ENCODE measurements at regions not wholly inside any gene's neighbourhood (a gene's known extent, or its start where the extent isn't known, plus 50 kb on each side); places are given as distances from the start of the nearest gene placed in this dataset.

- ChIA-PET CTCF (no interaction called here), POLR2A (no interaction called here)
- no peak for DNase-seq (ENCODE audit: extremely low spot score)
- no peak for TF ChIP-seq BHLHE40 (IDR thresholded peaks at IDR 0.05; ENCODE audit: borderline replicate concordance)
- TF ChIP-seq ZNF384 (IDR thresholded peaks at IDR 0.05), result no peak
- TF ChIP-seq ARNT (IDR thresholded peaks at IDR 0.05), result no peak
- no peak for TF ChIP-seq SUZ12 (IDR thresholded peaks at IDR 0.05)
- no peak for TF ChIP-seq ELF4 (IDR thresholded peaks at IDR 0.05)
- no peak for TF ChIP-seq CTBP1 (IDR thresholded peaks at IDR 0.05; ENCODE audit: borderline replicate concordance)
- no peak for TF ChIP-seq SP1 (IDR thresholded peaks at IDR 0.05)
- TF ChIP-seq FOXM1 (IDR thresholded peaks at IDR 0.05; ENCODE audit: borderline replicate concordance), result no peak
- no peak for TF ChIP-seq LEF1 (IDR thresholded peaks at IDR 0.05; ENCODE audit: borderline replicate concordance)
- TF ChIP-seq HDGF (IDR thresholded peaks at IDR 0.05; ENCODE audit: borderline replicate concordance), result no peak
- no peak for TF ChIP-seq FOXA1 (IDR thresholded peaks at IDR 0.05)
- TF ChIP-seq NFRKB (IDR thresholded peaks at IDR 0.05), result no peak
- TF ChIP-seq FOXK2 (IDR thresholded peaks at IDR 0.05), result no peak
- no peak for TF ChIP-seq L3MBTL2 (conservative IDR thresholded peaks at IDR 0.05)
- no peak for TF ChIP-seq PKNOX1 (IDR thresholded peaks at IDR 0.05)
- no peak for TF ChIP-seq TARDBP (IDR thresholded peaks at IDR 0.05)
Observed at GRCh38 chr5:133688391-133688790, 76.0 kb upstream of the FSTL4 start.

- ChIA-PET POLR2A (no interaction called here), CTCF (no interaction called here)
- TF ChIP-seq SP1 (IDR thresholded peaks at IDR 0.05) (no peak), SUZ12 (IDR thresholded peaks at IDR 0.05) (no peak), L3MBTL2 (conservative IDR thresholded peaks at IDR 0.05) (no peak), FOXA1 (IDR thresholded peaks at IDR 0.05) (no peak), ARNT (IDR thresholded peaks at IDR 0.05) (no peak), PKNOX1 (IDR thresholded peaks at IDR 0.05) (no peak), ZNF384 (IDR thresholded peaks at IDR 0.05) (no peak), LEF1 (IDR thresholded peaks at IDR 0.05; ENCODE audit: borderline replicate concordance) (no peak), TARDBP (IDR thresholded peaks at IDR 0.05) (no peak), FOXM1 (IDR thresholded peaks at IDR 0.05; ENCODE audit: borderline replicate concordance) (no peak), BHLHE40 (IDR thresholded peaks at IDR 0.05; ENCODE audit: borderline replicate concordance) (no peak), CTBP1 (IDR thresholded peaks at IDR 0.05; ENCODE audit: borderline replicate concordance) (no peak), NFRKB (IDR thresholded peaks at IDR 0.05) (no peak), HDGF (IDR thresholded peaks at IDR 0.05; ENCODE audit: borderline replicate concordance) (no peak), ELF4 (IDR thresholded peaks at IDR 0.05) (no peak), FOXK2 (IDR thresholded peaks at IDR 0.05) (no peak)
- DNase-seq (ENCODE audit: extremely low spot score), result no peak
Observed at GRCh38 chr5:133687212-133688061, 75.1 kb upstream of the FSTL4 start.

GRCh38 chr5:133686566-133686965 lies 74.2 kb upstream of the FSTL4 start:
- ChIA-PET POLR2A (no interaction called here), CTCF (no interaction called here)
- no peak for TF ChIP-seq BHLHE40 (IDR thresholded peaks at IDR 0.05; ENCODE audit: borderline replicate concordance)
- no peak for TF ChIP-seq ARNT (IDR thresholded peaks at IDR 0.05)
- TF ChIP-seq SP1 (IDR thresholded peaks at IDR 0.05), result no peak
- no peak for TF ChIP-seq FOXM1 (IDR thresholded peaks at IDR 0.05; ENCODE audit: borderline replicate concordance)
- TF ChIP-seq ELF4 (IDR thresholded peaks at IDR 0.05), result no peak
- DNase-seq (ENCODE audit: extremely low spot score), result no peak

GRCh38 chr5:133685402-133686018 lies 73.2 kb upstream of the FSTL4 start:
- CTCF ChIA-PET, result no interaction called here
- TF ChIP-seq FOXA1 (IDR thresholded peaks at IDR 0.05) (no peak), FOXM1 (IDR thresholded peaks at IDR 0.05; ENCODE audit: borderline replicate concordance) (no peak), ZNF384 (IDR thresholded peaks at IDR 0.05) (no peak), ELF4 (IDR thresholded peaks at IDR 0.05) (no peak), SP1 (IDR thresholded peaks at IDR 0.05) (no peak), SUZ12 (IDR thresholded peaks at IDR 0.05) (no peak), L3MBTL2 (conservative IDR thresholded peaks at IDR 0.05) (no peak), TARDBP (IDR thresholded peaks at IDR 0.05) (no peak), ARNT (IDR thresholded peaks at IDR 0.05) (no peak), BHLHE40 (IDR thresholded peaks at IDR 0.05; ENCODE audit: borderline replicate concordance) (no peak), LEF1 (IDR thresholded peaks at IDR 0.05; ENCODE audit: borderline replicate concordance) (no peak), PKNOX1 (IDR thresholded peaks at IDR 0.05) (no peak), CTBP1 (IDR thresholded peaks at IDR 0.05; ENCODE audit: borderline replicate concordance) (no peak), NFRKB (IDR thresholded peaks at IDR 0.05) (no peak), FOXK2 (IDR thresholded peaks at IDR 0.05) (no peak), HDGF (IDR thresholded peaks at IDR 0.05; ENCODE audit: borderline replicate concordance) (no peak)
- POLR2A ChIA-PET, result no interaction called here
- DNase-seq (ENCODE audit: extremely low spot score), result no peak

- no peak for TF ChIP-seq FOXM1 (IDR thresholded peaks at IDR 0.05; ENCODE audit: borderline replicate concordance)
- TF ChIP-seq NFRKB (IDR thresholded peaks at IDR 0.05), result no peak
- no peak for TF ChIP-seq TARDBP (IDR thresholded peaks at IDR 0.05)
- no peak for TF ChIP-seq HDGF (IDR thresholded peaks at IDR 0.05; ENCODE audit: borderline replicate concordance)
- no peak for TF ChIP-seq L3MBTL2 (conservative IDR thresholded peaks at IDR 0.05)
- TF ChIP-seq CTBP1 (IDR thresholded peaks at IDR 0.05; ENCODE audit: borderline replicate concordance), result no peak
- TF ChIP-seq ZNF384 (IDR thresholded peaks at IDR 0.05), result no peak
- no peak for TF ChIP-seq ELF4 (IDR thresholded peaks at IDR 0.05)
- ChIA-PET CTCF (no interaction called here), POLR2A (no interaction called here)
- no peak for DNase-seq (ENCODE audit: extremely low spot score)
Observed at GRCh38 chr5:133683646-133684596, 71.6 kb upstream of the FSTL4 start.

Measured in HEK293T (cell line).